Medulla oblongata (tissue), 1 donor: ENCODE measurements at regions not wholly inside any gene's neighbourhood (a gene's known extent, or its start where the extent isn't known, plus 50 kb on each side); places are given as distances from the start of the nearest gene placed in this dataset.

Experiments
- DNase-seq: peaks from one replicate; pipeline ENCODE4 v3.0.0-alpha.2; 2015; ENCODE audit errors: extremely low spot score

GRCh38 chrX:134717698-134718097 lies 59.4 kb upstream of the PLAC1 start:
- DNase-seq = no peak

GRCh38 chrX:134716620-134717012 lies 58.3 kb upstream of the PLAC1 start:
- no peak for DNase-seq

GRCh38 chrX:134715930-134716619 lies 57.8 kb upstream of the PLAC1 start:
- DNase-seq = no peak

GRCh38 chrX:134714633-134715110 lies 56.4 kb upstream of the PLAC1 start:
- DNase-seq = no peak

GRCh38 chrX:134713618-134714107 lies 55.4 kb upstream of the PLAC1 start:
- DNase-seq = no peak

GRCh38 chrX:134712272-134712671 lies 54.0 kb upstream of the PLAC1 start:
- DNase-seq = no peak

GRCh38 chrX:134711135-134711921 lies 53.1 kb upstream of the PLAC1 start:
- DNase-seq = no peak
